GM18520 (cell line): ENCODE measurements at regions not wholly inside any gene's neighbourhood (a gene's known extent, or its start where the extent isn't known, plus 50 kb on each side); places are given as distances from the start of the nearest gene placed in this dataset.

Experiments used
- ATAC-seq: cut with Tn5 transposase; IDR thresholded peaks from one replicate; pipeline ENCODE4 v1.9.1; 2021; ENCODE audit not compliant: unreplicated experiment

GRCh38 chr4:132245319-132245718 is 903.8 kb upstream of the PCDH10 start:
- ATAC-seq: no peak

DNA sequence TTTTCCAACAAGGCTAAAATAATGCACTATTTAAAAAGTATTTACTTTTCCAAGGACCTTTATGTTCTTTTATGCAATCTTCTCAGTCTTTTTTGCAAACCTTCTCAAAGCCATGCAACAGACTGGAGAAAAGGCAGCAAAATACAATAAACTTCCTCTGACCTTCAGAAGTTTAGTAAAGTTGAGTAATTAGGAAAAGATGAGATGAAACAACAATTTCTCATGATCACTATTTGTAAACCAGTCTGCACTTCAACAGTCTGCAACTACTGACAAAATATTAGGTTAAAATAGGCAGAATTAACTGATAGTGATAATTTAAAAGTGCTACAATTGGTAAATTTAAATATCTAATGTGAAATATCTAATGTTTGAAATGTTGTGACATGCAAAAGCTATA is 884.9 kb upstream of the PCDH10 start:
- ATAC-seq: no peak

DNA sequence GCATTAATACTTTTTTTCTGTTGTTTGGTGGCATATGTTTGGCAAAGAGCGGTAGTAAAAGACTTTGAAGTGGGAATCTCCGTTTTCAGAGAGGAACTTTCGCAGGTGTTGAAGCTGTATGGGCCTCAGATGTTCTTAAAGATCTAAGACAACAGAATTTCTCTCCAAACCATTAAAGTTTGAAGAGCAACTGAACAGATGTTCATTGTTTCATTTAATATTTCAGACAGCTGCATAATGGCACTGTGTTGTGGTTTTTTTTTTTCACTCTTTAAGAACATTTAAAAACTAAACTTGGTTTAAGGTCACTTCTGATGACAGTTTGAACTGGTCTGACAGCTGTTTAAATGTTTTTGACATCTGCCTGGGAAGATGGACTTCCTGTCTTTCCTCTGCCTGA is 882.7 kb upstream of the PCDH10 start:
- ATAC-seq: no peak

DNA sequence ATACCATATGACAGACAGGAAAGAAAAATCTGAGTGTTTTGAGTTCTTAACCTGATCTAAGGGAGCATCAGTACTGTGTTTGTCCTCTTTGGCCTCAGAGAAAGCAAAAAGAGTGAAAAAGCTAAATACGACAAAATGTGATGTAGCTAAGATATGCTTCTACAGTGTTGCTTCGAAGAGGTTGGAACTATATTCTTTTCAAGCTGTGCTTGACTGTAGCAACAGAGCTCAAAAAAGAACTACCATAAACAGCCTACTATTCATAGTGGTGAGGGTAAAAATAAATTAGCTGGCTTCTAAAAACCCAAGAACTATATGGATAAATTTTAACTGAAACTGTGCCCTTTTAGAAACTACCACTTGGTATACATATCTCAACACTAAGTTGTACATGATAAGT is 881.8 kb upstream of the PCDH10 start:
- no peak for ATAC-seq

DNA sequence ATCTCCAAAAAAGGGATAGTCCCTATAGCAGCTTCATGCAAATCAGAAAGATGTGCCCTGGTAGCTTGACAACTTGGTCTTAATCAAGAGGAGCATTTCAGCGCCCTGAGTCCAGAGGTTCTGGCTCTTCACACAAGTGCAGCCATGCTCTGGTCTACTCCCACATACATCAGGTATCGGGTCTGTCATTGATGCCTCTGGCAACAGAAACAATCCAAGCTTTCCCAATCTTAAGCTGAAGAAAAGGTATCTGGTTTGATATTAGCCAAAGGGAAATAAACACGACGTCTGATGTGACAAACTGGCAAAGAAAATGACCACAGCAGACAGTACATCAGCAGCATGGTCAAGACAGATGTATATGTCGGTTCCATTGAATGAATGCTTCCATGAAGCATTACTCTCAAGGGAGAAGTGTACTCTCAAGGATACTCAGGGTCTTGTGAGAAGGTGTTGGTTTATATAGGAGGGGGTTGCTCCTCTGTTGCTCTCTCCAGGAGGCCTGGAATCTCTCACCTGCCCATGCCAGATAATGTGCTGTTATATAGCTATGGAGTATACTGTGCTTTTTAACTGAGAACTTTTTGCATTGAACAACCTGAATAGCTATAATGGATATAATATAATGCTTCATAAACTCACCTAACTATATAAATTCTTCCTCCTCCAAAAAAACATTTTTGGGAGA is 879.6 kb upstream of the PCDH10 start:
- ATAC-seq: no peak

- no peak for ATAC-seq
Observed at GRCh38 chr4:132275583-132276121, 873.4 kb upstream of the PCDH10 start.

DNA sequence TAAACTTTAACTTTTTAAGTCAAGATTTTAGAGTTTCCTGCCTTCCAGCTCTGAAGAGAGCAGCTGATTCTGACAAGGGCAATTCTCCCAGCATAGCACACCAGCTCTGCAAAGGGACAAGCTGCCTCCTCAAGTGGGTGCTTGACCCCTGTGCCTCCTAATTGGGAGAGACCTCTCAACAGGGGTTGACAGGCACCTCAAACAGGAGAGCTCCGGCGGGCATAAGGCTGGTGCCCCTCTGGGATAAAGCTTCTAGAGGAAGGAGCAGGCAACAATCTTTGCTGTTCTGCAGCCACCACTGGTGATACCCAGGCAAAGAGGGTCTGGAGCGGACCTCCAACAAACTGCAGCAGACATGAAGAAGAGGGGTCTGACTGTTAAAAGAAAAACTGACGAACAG is 872.9 kb upstream of the PCDH10 start:
- no peak for ATAC-seq

GRCh38 chr4:132276989-132277388 is 872.1 kb upstream of the PCDH10 start:
- ATAC-seq: no peak

DNA sequence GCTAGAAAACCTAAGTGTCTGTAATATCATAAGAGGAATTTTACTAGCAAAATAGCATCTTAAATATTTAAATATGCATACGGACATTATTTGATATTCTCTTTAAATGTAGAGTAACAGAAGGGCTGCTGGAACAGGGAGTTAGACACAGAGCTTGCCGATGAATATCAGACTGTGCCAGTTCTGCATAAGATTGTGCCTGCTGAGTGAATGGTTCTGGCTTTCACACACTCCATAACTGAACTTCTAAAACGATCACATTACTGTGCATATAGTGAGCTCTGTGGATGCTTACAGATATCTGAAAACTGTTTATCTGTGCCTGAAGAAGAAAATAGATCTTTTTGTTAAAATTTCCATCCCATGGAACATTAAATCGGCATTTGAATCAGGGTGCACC is 867.4 kb upstream of the PCDH10 start:
- no peak for ATAC-seq

DNA sequence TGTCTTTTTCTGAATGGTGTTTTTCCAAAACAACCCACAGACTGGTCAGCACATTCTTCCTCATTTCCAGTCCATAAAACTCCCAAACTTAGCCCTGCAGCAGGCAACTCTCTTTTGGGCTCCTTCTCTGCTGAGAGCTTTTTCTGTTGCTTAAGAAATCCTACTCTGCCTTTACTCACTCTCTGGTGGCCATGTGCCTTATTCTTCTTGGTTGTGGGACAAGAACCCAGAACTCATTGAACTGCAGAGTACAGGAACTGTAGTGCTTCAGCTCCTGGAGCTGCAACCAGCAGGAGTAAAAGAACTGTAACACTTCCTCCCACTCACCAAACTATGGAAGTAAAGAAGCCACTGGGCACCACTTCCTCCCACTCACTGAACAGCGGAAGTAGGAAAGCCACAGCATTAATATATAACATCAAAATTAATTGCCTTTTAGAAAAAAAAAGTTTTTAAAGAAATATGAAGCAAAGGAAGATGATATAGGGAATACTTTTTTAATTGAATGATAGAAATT is 864.1 kb upstream of the PCDH10 start:
- no peak for ATAC-seq

GRCh38 chr4:132297346-132297745 is 851.7 kb upstream of the PCDH10 start:
- no peak for ATAC-seq

GRCh38 chr4:132299841-132300240 is 849.3 kb upstream of the PCDH10 start:
- ATAC-seq: no peak

DNA sequence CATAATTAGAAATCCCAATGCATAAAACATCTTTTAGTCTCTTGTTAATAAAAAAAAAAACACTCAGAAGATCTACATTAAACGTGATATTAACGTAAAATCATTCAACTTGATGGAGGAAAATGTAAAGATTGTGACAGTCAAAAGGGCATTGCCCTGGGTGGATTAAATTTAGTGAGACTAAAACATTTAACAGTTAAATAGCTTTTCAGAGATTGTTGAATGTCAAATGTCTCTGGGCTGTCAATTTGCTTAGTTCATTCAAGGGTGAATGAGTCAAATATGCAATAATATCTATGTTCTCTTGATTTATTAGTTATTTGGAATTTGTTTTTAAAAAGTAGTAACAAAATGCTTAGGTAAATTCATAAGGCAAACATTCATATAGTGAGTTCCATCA is 836.6 kb upstream of the PCDH10 start:
- ATAC-seq: no peak

- ATAC-seq: no peak
Observed at GRCh38 chr4:132313852-132314251, 835.2 kb upstream of the PCDH10 start.

DNA sequence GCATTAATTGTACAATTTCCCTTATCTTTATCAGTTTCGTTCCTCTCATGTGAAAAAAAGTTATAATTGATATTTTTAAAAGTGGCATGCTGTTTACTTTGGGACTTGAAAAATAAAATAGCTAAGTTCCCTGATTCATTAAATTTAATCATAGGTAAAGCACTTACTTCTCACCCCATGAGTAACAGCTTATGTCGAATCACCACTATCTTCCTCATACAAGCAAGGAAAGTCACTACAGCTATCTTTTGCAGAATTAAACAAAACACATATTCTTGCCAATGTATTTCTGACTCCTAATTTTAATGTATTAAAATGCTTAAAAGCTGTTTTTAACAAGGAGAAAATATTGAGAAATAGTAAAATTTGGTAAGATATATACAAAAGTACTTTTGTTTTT is 832.4 kb upstream of the PCDH10 start:
- ATAC-seq: no peak

GRCh38 chr4:132317923-132318322 is 831.2 kb upstream of the PCDH10 start:
- ATAC-seq: no peak

DNA sequence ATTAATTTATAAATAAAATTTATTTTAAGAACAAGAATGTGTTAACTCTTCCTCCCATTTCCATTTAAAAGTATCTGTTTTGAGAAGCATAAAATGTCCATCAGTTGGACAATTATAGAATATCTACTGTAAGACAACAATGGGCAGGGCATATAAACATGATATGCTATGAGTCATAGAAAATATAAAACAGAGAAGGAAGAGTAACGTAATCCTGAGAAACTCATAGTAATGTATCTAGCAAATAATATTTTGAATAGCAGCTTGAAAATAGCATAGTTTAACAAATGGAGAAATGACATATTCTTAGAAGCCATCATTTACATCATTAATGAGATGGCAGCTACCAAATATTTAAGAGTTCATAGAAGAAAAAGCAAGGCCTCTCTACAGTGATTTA is 820.3 kb upstream of the PCDH10 start:
- ATAC-seq: no peak

DNA sequence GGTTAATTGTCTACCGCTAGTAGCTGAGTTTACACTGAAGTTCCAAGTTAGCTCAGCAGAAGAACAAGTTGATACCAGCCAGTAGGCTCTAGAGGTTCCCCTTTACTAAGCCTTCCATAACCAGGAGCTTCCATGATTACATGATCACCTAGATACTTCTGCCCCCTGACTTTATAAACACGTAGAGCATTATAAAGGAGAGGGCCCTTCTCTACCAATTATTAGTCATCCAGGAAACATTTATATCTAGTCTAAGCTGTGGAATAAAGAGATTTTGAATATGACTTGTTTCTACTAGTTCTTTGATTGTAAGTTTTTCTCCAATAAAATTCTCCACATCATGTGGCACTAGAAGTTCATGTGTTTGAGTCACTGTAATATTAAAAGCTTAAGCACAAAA is 818.1 kb upstream of the PCDH10 start:
- ATAC-seq: no peak

- ATAC-seq: no peak
Observed at GRCh38 chr4:132332932-132333723, 816.0 kb upstream of the PCDH10 start.

GRCh38 chr4:132333724-132334047 is 815.4 kb upstream of the PCDH10 start:
- no peak for ATAC-seq

- no peak for ATAC-seq
Observed at GRCh38 chr4:132334081-132334480, 815.0 kb upstream of the PCDH10 start.
